ENCODE measurements at regions not wholly inside any gene's neighbourhood (a gene's known extent, or its start where the extent isn't known, plus 50 kb on each side); places are given as distances from the start of the nearest gene placed in this dataset.
A peak's percentile ranks its signal among the peaks of the same experiment; 100 is the strongest.

DNA sequence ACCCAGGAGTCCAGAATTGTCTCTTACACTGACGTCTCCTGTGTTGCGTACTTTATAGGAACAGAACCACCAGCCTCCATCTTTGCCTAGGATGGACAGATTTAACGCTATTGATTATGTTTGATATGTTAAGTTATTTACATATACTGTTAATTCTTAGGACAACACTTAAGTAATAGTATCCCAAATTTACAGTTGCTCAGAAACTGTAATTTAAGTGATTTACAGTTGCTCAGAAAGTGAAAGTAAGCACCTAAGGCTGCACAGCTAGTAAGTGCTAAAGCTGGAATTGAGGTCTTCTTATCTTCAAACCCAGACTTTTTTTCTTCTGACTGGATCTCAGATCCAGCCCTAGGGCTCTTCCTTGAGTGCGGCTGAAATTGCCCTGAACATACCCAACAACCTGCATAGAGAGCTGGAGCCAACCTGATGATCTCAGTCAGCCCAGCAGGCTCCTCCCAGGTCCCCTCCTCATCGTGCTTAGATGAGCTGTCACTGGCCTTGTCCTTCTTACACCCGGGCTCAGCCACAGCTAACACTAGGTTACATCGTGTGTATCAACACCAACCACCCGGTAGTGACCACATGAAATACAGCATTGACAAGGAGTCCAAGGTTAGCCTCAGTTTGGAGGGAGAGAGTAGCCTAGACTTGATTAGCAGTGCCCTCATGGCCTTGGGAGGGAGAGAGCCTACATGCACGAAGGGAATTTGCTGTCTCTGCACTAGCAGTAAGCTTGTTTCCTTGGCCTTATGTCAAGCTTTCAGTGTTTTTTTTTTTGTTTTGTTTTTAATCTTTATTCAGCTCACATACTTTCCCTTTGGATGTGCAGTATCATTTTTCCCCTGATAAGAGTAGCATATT, 111.1 kb upstream of the ARHGAP5 start:
- no peak overlapping the region for H3K4me3 Mint-ChIP-seq
- H3K27me3 Mint-ChIP-seq: peaks cover 3% of the 10 kb centered on the region
- H3K36me3 Mint-ChIP-seq (ENCODE audit: low read depth): no peaks in the 10 kb centered on the region
- peaks cover 9% of the 10 kb centered on the region for H3K4me1 Mint-ChIP-seq
- no peak overlapping the region for H3K27ac Mint-ChIP-seq
- H3K9me3 Mint-ChIP-seq: no peaks in the 10 kb centered on the region
- ATAC-seq (replicated peaks): peak; percentile 43

DNA sequence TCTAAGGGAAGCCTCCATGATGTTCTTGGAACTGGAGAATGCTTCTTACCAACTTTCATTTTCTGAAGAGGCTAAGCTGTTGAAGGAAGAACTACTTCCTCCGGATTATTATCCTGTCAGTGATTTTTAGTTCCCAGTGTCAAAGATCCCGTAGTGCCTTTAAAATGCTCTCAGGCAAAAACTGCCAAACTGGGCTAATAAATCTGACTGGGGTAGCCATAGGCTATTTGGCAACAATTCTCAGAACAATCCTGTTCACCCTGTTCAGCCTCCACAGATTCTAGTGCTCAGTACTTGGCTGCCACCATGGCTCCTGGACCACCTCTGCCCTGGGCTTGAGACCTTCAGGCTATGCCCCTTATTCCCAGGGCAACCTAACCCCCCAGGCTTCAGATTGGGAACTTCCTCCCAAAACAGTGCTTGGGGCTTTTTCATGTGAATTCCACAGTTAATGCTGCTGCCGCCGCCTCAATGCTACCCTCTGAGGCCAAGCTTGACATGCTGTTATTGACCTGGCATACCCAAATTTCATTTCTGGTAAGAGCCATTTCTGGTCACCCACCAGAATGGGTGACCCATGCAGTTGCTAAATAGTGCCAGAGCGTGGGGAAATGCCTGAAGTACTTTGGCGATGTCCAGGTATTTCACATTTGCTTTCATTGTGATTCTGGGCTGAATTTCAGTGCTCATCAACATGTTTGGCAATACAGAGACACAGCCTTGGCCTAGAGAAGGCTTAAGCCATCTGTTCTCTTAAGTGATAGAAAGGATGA, 110.0 kb upstream of the ARHGAP5 start:
- ATAC-seq (replicated peaks): no peak
- Mint-ChIP-seq H3K4me3 (no peak overlapping the region), H3K9me3 (no peaks in the 10 kb centered on the region), H3K4me1 (peaks cover 9% of the 10 kb centered on the region), H3K27me3 (no peaks in the 10 kb centered on the region), H3K27ac (no peak overlapping the region), H3K36me3 (ENCODE audit: low read depth) (no peaks in the 10 kb centered on the region)

DNA sequence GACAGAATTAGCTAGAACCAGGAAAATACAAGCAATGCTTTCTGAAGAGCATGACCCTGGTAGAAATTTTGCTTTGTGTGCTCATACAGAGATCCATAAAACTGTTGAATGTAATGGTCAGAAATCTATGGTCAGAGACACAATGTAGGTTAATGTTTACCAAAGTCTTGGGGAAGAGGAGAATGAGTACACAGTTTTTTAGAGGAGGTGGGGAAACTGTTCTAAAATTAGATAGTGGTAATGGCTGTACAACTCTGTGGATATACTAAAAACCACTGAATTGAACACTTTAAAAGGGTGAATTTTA, 109.5 kb upstream of the ARHGAP5 start:
- H3K4me3 Mint-ChIP-seq: no peak overlapping the region
- H3K36me3 Mint-ChIP-seq (ENCODE audit: low read depth): no peaks in the 10 kb centered on the region
- no peaks in the 10 kb centered on the region for H3K9me3 Mint-ChIP-seq
- H3K27me3 Mint-ChIP-seq: no peaks in the 10 kb centered on the region
- peaks cover 9% of the 10 kb centered on the region for H3K4me1 Mint-ChIP-seq
- ATAC-seq (replicated peaks): no peak
- H3K27ac Mint-ChIP-seq: no peak overlapping the region

DNA sequence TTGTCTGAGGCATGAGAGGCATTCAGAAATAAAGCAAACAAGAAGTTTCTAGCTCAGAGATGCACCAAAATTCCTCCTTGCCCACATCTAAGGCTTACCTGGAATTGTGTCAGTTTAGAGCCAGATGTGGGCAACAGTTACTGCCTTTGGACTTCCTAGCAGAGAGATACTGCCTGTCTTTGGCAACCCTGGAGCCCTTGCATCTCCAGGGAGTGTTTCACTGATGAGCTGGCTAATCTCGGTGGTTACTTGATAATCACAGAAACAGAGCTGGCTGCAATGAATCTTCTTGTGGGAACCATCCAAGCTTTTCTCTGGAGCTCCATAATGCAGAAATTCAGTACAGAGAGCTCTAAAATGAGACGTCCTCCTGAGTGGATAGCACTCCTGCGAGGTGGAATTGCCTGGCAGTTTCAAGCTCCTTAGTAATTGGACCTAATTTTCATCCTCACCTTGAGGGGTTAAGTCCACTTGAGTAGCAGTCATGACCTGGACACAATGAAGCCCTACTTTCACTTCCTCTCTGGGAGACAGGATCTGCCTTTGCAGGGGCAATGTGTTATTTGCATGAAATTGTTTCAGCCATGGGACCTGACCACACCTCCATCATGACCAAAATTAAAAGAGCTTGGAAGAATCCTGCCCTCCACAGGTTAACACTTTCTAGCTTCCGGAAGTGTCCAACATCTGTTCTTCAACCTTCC, 108.8 kb upstream of the ARHGAP5 start:
- Mint-ChIP-seq H3K4me1 (peaks cover 9% of the 10 kb centered on the region), H3K27me3 (no peaks in the 10 kb centered on the region), H3K36me3 (ENCODE audit: low read depth) (no peaks in the 10 kb centered on the region), H3K27ac (no peak overlapping the region), H3K4me3 (no peak overlapping the region), H3K9me3 (no peaks in the 10 kb centered on the region)
- no peak for ATAC-seq (replicated peaks)

DNA sequence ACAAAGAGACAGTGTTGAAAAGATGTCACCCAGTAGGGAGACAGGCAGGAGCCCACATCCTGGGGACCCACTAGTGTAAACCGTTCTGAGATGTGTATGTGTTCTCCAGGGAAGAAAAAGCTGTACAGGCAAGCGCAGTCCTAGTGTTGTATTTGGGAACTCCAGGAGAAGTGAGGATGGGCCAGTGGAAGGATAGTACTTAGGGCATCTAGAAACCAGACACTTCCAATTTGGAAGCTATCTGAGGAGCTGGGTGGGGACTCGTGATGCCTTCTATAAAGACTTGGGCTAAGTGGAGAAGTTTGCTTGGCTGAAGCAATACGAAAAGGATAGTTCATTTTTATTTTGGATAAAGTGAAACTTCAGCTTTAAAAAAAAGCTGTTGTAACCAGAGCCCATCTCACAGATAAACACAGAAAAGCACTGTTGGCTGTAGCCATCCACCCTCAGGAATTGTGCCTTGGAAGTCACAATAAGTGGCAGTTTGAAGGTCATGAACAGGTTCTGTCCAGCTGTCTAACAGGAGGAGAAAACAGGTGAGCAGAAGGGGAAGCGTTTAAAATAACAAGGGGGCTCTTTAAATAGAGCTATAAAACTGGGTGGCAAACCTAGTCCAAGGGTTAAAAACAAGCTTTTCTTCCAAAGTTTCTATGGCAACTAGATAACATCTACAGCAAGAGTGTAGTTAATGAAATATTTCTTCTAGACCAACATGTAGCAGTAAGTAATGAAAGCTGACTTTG, 108.0 kb upstream of the ARHGAP5 start:
- ATAC-seq (replicated peaks): no peak
- H3K27me3 Mint-ChIP-seq: no peaks in the 10 kb centered on the region
- H3K27ac Mint-ChIP-seq: no peak overlapping the region
- peaks cover 9% of the 10 kb centered on the region for H3K4me1 Mint-ChIP-seq
- no peaks in the 10 kb centered on the region for H3K36me3 Mint-ChIP-seq (ENCODE audit: low read depth)
- H3K9me3 Mint-ChIP-seq: no peaks in the 10 kb centered on the region
- no peak overlapping the region for H3K4me3 Mint-ChIP-seq

DNA sequence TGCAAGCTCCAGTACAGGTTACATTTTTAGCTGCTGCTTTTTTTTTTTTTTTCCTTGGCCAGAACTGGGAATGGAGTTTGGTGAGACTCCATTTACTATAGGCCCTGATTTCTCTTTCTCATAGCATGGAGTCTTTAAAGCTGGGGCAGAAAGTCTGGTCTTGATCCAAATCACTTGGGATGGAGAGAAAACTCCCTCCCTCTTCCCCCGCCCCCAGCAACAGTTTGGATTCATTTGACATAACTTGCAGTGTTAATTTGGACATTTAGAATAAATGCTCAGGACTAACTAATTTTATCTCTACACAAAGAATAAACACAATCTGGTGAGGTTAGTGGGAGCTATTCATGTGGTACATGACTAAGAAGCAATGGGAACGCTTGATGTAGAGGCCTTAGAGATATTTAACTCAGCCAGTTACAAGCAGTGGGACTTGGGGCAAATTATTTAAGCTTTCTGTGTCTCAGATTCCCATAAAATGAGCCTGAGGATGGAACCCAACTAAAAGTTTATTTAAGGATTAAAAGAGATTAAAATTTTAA, 107.3 kb upstream of the ARHGAP5 start:
- no peaks in the 10 kb centered on the region for H3K36me3 Mint-ChIP-seq (ENCODE audit: low read depth)
- H3K27ac Mint-ChIP-seq: no peak overlapping the region
- ATAC-seq (replicated peaks): no peak
- no peaks in the 10 kb centered on the region for H3K27me3 Mint-ChIP-seq
- H3K9me3 Mint-ChIP-seq: no peaks in the 10 kb centered on the region
- H3K4me3 Mint-ChIP-seq: no peak overlapping the region
- H3K4me1 Mint-ChIP-seq: peaks cover 9% of the 10 kb centered on the region

DNA sequence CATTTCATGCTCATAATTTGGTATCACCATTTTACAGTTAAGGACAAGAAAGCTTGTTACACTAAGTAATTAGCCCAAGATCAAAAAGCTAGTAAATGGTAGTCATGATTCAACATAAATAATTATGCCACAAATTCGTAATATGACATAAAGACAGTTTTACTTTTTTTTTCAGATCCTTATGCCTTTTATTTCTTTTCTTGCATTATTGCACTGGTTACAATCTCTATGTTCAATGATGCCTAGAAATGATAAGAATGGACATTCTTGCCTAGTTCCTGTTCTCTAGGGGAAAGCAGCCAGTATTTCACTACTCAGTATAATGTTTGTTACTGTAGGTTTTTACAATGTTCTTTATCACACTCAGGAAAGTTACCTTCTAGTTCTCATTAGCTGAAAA, 106.4 kb upstream of the ARHGAP5 start:
- no peak for ATAC-seq (replicated peaks)
- Mint-ChIP-seq H3K27me3 (no peaks in the 10 kb centered on the region), H3K4me3 (no peak overlapping the region), H3K9me3 (no peaks in the 10 kb centered on the region), H3K4me1 (peaks cover 9% of the 10 kb centered on the region), H3K36me3 (ENCODE audit: low read depth) (no peaks in the 10 kb centered on the region), H3K27ac (no peak overlapping the region)

DNA sequence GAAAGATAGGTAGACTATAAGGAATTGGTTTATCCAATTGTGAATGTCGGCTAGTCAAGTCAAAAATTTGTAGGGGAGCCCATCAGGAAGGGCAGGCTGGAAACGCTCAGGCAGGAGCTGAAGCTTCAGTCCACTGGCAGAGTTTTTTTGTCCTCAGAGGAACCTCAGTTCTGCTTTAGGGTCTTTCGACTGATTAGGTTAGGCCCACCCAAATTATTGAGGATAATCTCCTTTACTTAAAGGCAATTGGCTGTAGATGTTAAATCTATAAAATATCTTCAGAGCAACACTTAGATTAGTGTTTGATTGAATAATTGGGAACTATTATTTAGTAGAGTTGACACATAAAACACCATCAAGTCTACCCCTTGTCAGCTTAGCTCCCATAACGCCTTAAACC, 105.5 kb upstream of the ARHGAP5 start:
- no peak for ATAC-seq (replicated peaks)
- H3K4me1 Mint-ChIP-seq: peaks cover 3% of the 10 kb centered on the region
- H3K27me3 Mint-ChIP-seq: no peaks in the 10 kb centered on the region
- no peaks in the 10 kb centered on the region for H3K36me3 Mint-ChIP-seq (ENCODE audit: low read depth)
- H3K27ac Mint-ChIP-seq: no peak overlapping the region
- no peaks in the 10 kb centered on the region for H3K9me3 Mint-ChIP-seq
- H3K4me3 Mint-ChIP-seq: no peak overlapping the region

DNA sequence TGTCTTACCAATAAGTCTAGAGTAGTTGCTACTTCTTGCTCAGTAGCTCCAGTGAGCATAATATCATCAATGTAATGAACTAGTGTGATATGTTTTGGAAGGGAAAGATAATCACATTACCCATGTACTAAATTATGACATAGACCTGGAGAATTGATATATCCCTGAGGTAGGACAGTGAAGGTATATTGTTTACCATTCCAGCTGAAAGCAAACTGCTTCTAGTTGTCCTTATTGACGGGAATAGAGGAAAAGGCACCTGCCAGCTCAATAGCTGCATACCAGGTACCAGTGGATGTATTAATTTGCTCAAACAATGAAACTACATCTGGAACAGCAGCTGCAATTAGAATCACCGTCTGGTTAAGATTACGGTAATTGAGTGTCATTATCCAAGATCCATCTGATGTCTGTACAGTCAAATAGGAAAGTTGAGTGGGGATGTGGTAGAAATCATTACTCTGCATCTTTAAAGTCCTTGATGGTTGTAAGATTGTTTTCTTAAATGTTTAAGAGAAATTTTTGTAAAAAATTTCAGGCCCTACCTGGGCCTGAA, 100.0 kb upstream of the ARHGAP5 start:
- Mint-ChIP-seq H3K27ac (no peak overlapping the region), H3K4me3 (no peak overlapping the region), H3K36me3 (ENCODE audit: low read depth) (no peaks in the 10 kb centered on the region), H3K4me1 (no peaks in the 10 kb centered on the region), H3K27me3 (no peaks in the 10 kb centered on the region), H3K9me3 (no peaks in the 10 kb centered on the region)
- no peak for ATAC-seq (replicated peaks)

DNA sequence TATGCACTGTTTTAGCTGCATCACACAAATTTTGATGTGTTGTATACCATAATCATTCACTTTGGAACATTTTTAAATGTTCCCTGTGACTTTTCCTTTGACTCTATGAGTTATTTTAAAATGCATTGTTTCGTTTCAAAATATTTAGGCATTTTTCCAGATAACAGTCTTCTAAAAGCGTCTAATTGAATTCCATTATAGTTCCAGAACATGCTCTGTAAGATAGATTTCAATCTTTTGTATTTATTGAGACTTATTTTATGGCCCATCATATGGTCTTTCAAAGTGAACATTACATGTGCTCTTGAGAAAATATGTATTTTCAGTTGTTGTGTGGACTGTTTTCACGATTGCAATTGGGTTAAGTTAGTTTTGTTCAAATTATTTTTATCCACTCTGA, 98.7 kb upstream of the ARHGAP5 start:
- Mint-ChIP-seq H3K4me1 (no peaks in the 10 kb centered on the region), H3K9me3 (peaks cover 4% of the 10 kb centered on the region), H3K4me3 (no peak overlapping the region), H3K27me3 (no peaks in the 10 kb centered on the region), H3K27ac (no peak overlapping the region), H3K36me3 (ENCODE audit: low read depth) (no peaks in the 10 kb centered on the region)
- ATAC-seq (replicated peaks): no peak

DNA sequence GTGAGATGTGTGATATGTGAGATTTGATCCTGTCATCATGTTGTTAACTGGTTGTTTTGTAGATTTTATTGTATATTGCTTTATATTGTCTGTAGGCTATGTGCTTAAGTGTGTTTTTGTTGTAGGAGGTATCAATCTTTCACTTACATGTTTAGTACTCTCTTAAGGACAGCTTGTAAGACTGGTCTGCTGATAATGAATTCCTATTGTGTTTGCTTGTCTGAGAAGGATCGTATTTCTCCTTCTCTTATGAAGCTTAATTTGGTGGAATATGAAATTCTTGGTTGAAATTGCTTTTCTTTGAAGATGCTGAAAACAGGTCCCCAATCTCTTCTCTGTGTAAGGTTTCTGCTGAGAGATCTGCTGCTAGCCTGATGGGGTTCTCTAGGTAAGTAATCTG, 94.5 kb upstream of the ARHGAP5 start:
- Mint-ChIP-seq H3K27ac (no peak overlapping the region), H3K4me1 (no peaks in the 10 kb centered on the region), H3K9me3 (peaks cover 4% of the 10 kb centered on the region), H3K36me3 (ENCODE audit: low read depth) (no peaks in the 10 kb centered on the region), H3K27me3 (peaks cover 5% of the 10 kb centered on the region), H3K4me3 (no peak overlapping the region)
- ATAC-seq (replicated peaks): no peak

DNA sequence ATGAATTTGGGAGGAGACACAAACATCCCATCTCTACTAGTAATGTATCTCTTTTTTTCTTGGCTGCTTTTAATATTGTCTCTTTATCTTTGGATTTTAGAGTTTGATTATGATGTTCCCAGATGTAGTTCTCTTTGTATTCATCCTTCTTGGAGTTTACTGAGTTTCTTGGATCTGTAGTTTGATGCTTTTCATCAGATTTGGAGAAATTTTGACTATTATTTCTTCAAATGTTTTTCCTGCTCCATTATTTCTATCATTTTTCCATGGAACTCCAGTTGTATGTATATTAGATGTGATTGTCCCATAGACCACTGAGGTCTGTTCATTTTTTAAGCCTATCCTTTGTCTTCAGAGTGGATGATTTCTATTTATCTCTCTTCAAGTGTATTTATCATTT, 90.7 kb upstream of the ARHGAP5 start:
- peaks cover 10% of the 10 kb centered on the region for H3K27me3 Mint-ChIP-seq
- no peak for ATAC-seq (replicated peaks)
- H3K36me3 Mint-ChIP-seq (ENCODE audit: low read depth): no peaks in the 10 kb centered on the region
- H3K4me3 Mint-ChIP-seq: no peak overlapping the region
- H3K9me3 Mint-ChIP-seq: peaks cover 4% of the 10 kb centered on the region
- H3K4me1 Mint-ChIP-seq: no peaks in the 10 kb centered on the region
- no peak overlapping the region for H3K27ac Mint-ChIP-seq

DNA sequence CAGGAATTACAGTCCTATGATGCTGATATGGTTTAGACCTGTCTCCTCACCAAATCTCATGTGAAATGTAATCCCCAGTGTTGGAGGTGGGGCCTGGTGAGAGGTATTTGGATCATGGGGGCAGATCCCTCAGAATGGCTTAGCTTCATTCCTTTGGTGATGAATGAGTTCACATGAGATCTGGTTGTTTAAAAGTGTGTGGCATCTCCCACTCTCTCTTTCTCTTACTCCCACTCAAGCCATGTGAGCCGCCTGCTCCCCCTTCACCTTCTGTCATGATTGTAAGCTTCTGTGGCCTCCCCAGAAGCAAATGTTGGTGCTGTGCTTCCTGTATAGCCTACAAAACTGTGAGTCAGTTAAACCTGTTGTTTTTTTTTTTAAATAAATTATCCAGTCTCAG, 89.4 kb upstream of the ARHGAP5 start:
- Mint-ChIP-seq H3K4me1 (no peaks in the 10 kb centered on the region), H3K27me3 (peaks cover 10% of the 10 kb centered on the region), H3K27ac (no peak overlapping the region), H3K4me3 (no peak overlapping the region), H3K36me3 (ENCODE audit: low read depth) (no peaks in the 10 kb centered on the region), H3K9me3 (peaks cover under 1% of the 10 kb centered on the region)
- no peak for ATAC-seq (replicated peaks)

DNA sequence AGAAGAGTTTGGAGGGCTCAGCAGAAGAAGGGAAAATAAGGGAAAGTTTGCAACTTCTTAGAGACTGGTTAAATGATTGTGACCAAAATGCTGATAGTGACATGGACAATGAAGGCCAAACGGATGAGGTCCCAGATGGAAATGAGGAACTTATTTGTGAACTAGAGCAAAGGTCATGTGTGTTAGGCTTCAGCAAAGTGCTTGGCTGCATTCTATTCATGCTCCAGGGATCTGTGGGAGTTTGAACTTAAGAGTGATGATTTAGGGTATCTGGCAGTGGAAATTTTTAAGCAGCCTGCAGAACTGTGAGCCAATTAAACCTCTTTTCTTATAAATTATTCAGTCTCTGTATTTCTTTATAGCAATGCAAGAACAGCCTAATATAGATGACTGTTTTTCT, 88.9 kb upstream of the ARHGAP5 start:
- Mint-ChIP-seq H3K9me3 (no peaks in the 10 kb centered on the region), H3K27me3 (peaks cover 10% of the 10 kb centered on the region), H3K4me1 (no peaks in the 10 kb centered on the region), H3K27ac (no peak overlapping the region), H3K4me3 (no peak overlapping the region), H3K36me3 (ENCODE audit: low read depth) (no peaks in the 10 kb centered on the region)
- no peak for ATAC-seq (replicated peaks)
